Hepatic stellate cell (primary cell): ENCODE measurements at regions not wholly inside any gene's neighbourhood (a gene's known extent, or its start where the extent isn't known, plus 50 kb on each side); places are given as distances from the start of the nearest gene placed in this dataset.

Source experiments
- DNase-seq: peaks from one replicate; pipeline ENCODE4 v3.0.0; 2011; ENCODE audit warnings: low spot score

DNA sequence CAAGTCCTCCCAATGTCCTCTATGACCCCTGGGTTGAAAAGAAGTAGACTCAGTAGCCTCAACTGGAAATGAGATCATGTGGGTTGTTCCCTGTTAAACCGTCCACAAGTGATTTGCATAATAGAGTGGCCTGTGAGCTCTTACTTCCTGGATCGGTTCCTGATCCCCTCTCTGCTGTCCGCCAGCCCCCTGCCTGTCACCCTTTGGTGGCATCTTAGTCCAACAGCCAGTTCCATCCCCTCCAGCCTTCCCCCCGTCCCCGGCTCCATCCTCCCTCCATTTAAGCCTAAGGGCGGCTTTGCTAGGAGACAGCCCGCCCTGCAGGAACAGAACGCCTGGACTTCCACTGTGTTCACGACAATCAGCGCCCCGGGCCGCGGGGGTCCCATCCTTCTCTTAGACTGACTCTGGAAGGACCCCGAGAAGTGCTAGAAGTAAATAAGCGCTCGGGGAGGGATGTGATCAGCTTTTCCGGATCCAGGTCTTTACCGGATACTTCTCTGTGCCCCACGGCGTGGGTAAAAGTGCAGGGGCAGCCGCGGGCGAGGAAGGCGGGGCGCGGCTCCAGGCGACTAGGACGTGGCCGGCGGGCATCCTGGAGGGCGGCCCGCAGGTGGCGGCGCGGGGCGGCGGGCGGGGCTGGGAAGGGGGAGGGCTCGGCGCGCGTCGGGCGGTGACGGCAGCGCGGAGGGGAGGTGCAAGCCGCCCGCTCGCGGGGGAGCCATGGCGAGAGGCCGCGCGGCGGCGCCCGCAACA, 51.2 kb upstream of the ULK4 start:
- DNase-seq = peak; percentile 79

DNA sequence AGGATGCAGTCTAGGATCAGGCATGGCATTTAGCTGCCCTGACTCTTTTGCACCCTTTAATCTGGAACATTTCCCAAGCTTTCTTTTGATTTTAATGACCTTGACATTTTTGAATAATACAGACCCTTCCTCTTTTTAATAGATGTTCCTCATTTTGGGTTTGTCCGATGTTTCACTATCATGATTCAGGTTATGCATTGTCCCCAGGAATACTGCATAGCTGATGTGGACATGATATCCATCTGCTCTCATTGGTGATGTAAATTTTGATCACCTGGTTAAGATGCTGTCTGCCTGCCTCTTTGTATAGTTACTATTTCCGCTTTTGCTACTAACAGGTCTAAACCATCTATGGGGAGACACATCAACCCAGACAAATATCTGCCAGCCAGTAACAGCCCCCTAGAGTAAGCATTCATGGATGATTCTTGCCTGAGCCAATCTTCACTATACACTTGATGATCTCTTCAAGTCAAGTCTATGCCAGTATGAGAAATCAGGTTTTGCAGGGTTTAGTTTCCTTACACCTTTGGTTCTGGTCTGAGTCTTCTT, 50.6 kb upstream of the ULK4 start:
- DNase-seq = no peak
